NCI-H69 (cell line): ENCODE measurements at regions not wholly inside any gene's neighbourhood (a gene's known extent, or its start where the extent isn't known, plus 50 kb on each side); places are given as distances from the start of the nearest gene placed in this dataset.
A peak's percentile ranks its signal among the peaks of the same experiment; 100 is the strongest.
"Not testable (repeated sequence)": the region's sequence is repeated elsewhere in the genome, so short reads cannot be mapped to it uniquely, and the experiment has no call there.

ENCODE experiments used
- DNase-seq: peaks from one replicate; lab custom pipeline; 2025; lab: John Stamatoyannopoulos, UW

- DNase-seq = no peak
Observed at GRCh38 chr10:60615541-60615940, 162.7 kb upstream of the CDK1 start.

- peak; percentile 40 for DNase-seq
Observed at GRCh38 chr10:60614363-60614762, 163.9 kb upstream of the CDK1 start.

GRCh38 chr10:60613434-60613833, 164.8 kb upstream of the CDK1 start:
- DNase-seq = no peak

GRCh38 chr10:60611291-60611747, 167.0 kb upstream of the CDK1 start:
- peak; percentile 21 for DNase-seq

GRCh38 chr10:60607372-60607771, 170.9 kb upstream of the CDK1 start:
- DNase-seq = no peak

GRCh38 chr10:60606343-60607080, 171.8 kb upstream of the CDK1 start:
- DNase-seq = no peak

GRCh38 chr10:60605476-60605875, 172.8 kb upstream of the CDK1 start:
- no peak for DNase-seq

GRCh38 chr10:60604342-60604741, 173.9 kb upstream of the CDK1 start:
- no peak for DNase-seq

- no peak for DNase-seq
Observed at GRCh38 chr10:60597513-60597912, 180.8 kb upstream of the CDK1 start.

- DNase-seq = no peak
Observed at GRCh38 chr10:60595852-60596251, 182.4 kb upstream of the CDK1 start.

GRCh38 chr10:60594476-60595051, 183.7 kb upstream of the CDK1 start:
- no peak for DNase-seq

GRCh38 chr10:60591119-60591518, 187.2 kb upstream of the CDK1 start:
- DNase-seq = no peak

- DNase-seq = no peak
Observed at GRCh38 chr10:60589376-60589775, 188.9 kb upstream of the CDK1 start.

GRCh38 chr10:60581782-60582181, 192.1 kb upstream of the ANK3 start:
- DNase-seq = not testable (repeated sequence)

GRCh38 chr10:60578217-60578616, 188.5 kb upstream of the ANK3 start:
- DNase-seq = no peak

- DNase-seq = peak; percentile 23
Observed at GRCh38 chr10:60576130-60577069, 186.7 kb upstream of the ANK3 start.

- DNase-seq = no peak
Observed at GRCh38 chr10:60575105-60575504, 185.4 kb upstream of the ANK3 start.

GRCh38 chr10:60574388-60574787, 184.7 kb upstream of the ANK3 start:
- no peak for DNase-seq

- peak; percentile 64 for DNase-seq
Observed at GRCh38 chr10:60573336-60573735, 183.7 kb upstream of the ANK3 start.

- DNase-seq = peak; percentile 84
Observed at GRCh38 chr10:60572511-60573194, 183.0 kb upstream of the ANK3 start.

GRCh38 chr10:60570896-60571295, 181.2 kb upstream of the ANK3 start:
- DNase-seq = peak; percentile 50

GRCh38 chr10:60570272-60570865, 180.7 kb upstream of the ANK3 start:
- no peak for DNase-seq
